Muscle layer of duodenum (tissue), 2 donors: ENCODE measurements at regions not wholly inside any gene's neighbourhood (a gene's known extent, or its start where the extent isn't known, plus 50 kb on each side); places are given as distances from the start of the nearest gene placed in this dataset.

ENCODE experiments used
- H3K27ac ChIP-seq: one replicate; pipeline ENCODE4 v1.7.0; 2013; ENCODE audit warnings: mild to moderate bottlenecking, low read length
- H3K27me3 ChIP-seq: one replicate; pipeline ENCODE4 v1.7.0; 2013; ENCODE audit warnings: low read depth, mild to moderate bottlenecking, control low read depth, low read length
- H3K36me3 ChIP-seq, 2 donors: one replicate each; pipeline ENCODE4 v1.7.0; 2013; ENCODE audit warnings: low read length in 2 of 2, control low read depth in 1 of 2, mild to moderate bottlenecking in 1 of 2; ENCODE audit not compliant: insufficient read depth in 2 of 2, control insufficient read depth in 1 of 2
- H3K4me1 ChIP-seq, 2 donors: one replicate each; pipeline ENCODE4 v1.7.0; 2013; ENCODE audit warnings: low read length in 2 of 2, mild to moderate bottlenecking in 2 of 2, control low read depth in 1 of 2, moderate library complexity in 1 of 2; ENCODE audit not compliant: insufficient read depth in 2 of 2, control insufficient read depth in 1 of 2
- H3K4me3 ChIP-seq, 2 donors: one replicate each; pipeline ENCODE4 v1.7.0; 2013; ENCODE audit warnings: low read length in 2 of 2, low read depth in 1 of 2, mild to moderate bottlenecking in 1 of 2
- H3K9me3 ChIP-seq, 2 donors: one replicate each; pipeline ENCODE4 v1.7.0; 2013; ENCODE audit warnings: low read length in 2 of 2, control low read depth in 1 of 2, mild to moderate bottlenecking in 1 of 2; ENCODE audit not compliant: control insufficient read depth in 1 of 2
- donor health status: healthy.

DNA sequence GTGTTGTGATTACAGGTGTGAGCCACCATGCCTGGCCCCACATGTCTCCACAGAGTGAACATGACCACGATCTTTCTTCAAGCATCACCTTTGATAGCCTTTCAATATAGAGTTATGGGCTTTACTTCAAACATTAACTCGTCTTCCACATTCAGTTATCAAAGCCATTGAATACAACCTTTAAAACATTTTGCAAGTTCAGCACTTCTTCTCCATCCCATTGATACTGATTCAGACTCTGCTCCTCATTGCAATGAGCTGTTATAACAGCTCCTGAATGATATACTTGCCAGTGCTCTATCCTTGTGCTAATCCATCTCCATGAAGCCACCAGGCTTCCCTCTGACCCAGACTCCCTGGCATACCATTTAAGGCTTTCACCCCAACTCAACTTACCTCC, 223.5 kb upstream of the EEA1 start:
- Histone ChIP-seq H3K4me1 (peaks cover 0 to 16% of the 10 kb centered on the region in 2 donors), H3K9me3 (peaks cover 0 to 4% of the 10 kb centered on the region in 2 donors), H3K4me3 (no peak overlapping the region), H3K36me3 (no peaks in the 10 kb centered on the region), H3K27me3 (no peaks in the 10 kb centered on the region), H3K27ac (no peak overlapping the region)

DNA sequence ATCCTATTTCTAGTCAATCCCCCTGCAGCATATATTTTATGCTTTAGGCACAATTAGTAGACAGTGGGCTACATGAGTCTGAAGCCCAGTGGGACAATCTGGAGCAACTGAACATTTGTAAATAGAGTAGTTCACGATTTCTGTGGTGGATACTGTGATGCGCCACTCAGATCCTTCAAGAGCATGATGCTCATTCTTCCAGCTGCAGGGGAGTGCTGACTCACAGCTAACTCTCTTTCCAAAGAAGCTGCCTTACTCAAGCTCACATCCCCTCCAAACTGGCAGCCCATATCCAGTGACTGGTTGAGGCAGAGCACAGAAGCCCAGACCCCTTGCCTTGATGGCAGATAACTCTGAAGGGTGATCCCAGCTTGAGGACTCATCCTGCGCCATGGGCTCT, 224.2 kb upstream of the EEA1 start:
- H3K27ac ChIP-seq, result no peak overlapping the region
- H3K4me3 ChIP-seq, result no peak overlapping the region
- no peaks in the 10 kb centered on the region for H3K27me3 ChIP-seq
- no peaks in the 10 kb centered on the region for H3K36me3 ChIP-seq
- H3K9me3 ChIP-seq, result peaks cover 0 to 4% of the 10 kb centered on the region in 2 donors
- peaks cover 0 to 16% of the 10 kb centered on the region in 2 donors for H3K4me1 ChIP-seq

DNA sequence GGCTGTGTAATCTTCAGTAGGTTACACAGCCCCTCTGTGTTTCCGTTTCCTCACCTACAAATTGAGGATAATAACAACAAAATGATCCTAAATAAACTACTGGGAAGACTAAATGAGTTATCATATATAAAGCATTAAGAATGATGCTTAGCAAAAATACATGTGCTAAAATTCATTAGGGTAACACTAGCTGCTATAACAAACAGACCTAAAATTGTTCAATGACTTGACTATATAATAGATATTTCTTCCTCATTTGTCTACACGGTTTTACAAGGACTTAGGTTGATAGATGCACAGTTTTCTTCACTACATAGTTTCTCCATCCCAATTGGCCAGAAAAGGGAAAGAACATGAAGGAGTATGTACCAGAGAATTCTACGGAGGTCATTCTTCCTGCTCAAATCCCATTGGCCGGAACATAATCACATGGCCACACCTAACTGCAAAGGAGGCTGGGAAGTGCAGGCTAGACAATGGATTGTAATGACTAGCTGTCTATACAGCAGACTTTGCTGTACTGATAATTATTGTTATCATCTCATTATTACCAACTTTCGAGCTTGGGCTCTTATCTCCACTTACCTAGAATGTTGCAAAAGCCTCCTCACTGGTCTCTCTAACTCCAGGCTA, 223.5 kb upstream of the NUDT4 start:
- H3K4me3 ChIP-seq, result no peak overlapping the region
- H3K9me3 ChIP-seq, result peaks cover 0 to 4% of the 10 kb centered on the region in 2 donors
- H3K27ac ChIP-seq, result no peak overlapping the region
- H3K27me3 ChIP-seq, result no peaks in the 10 kb centered on the region
- no peaks in the 10 kb centered on the region for H3K36me3 ChIP-seq
- H3K4me1 ChIP-seq, result peaks cover 0 to 16% of the 10 kb centered on the region in 2 donors

DNA sequence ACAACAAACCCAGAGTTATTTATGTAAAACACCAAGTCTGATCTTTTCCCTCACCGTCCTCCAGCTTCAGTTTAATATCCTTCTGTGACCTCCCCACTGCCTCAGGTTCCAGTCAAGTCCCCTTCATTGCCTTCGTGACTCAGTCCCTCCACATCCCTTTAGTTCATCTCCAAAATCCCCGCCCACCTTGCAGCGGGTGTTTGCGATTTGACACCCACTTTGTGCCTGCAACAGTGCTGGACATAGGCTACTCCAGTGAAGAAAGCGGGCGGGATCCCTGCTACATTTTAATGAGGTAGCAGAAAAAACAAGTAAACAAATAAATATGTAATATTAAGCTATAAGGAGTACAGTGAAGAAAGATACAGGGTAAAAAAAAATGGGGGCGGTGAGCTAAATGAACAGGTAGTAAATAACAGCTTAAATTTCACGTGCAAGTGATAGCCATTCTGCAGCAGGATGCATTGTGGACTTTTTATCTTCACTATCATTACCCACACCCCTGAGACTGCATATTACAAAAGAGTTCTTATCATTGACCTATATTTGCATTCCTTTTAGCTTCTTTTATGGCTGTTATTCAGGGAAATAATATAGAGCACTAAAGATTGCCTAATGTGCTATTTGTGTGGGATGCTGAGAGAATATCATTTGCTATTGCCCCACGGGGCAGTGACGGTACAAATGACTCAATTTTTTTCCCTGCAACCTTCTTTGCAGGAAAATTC, 222.8 kb upstream of the NUDT4 start:
- Histone ChIP-seq H3K36me3 (no peaks in the 10 kb centered on the region), H3K4me1 (peaks cover 0 to 16% of the 10 kb centered on the region in 2 donors), H3K9me3 (peaks cover 0 to 4% of the 10 kb centered on the region in 2 donors), H3K4me3 (no peak overlapping the region), H3K27me3 (no peaks in the 10 kb centered on the region), H3K27ac (no peak overlapping the region)

GRCh38 chr12:93156086-93156716, 221.5 kb upstream of the NUDT4 start:
- Histone ChIP-seq H3K4me3 (peak overlapping the region in 1 of 2 donors; percentile 28), H3K4me1 (peaks cover 0 to 16% of the 10 kb centered on the region in 2 donors), H3K36me3 (no peaks in the 10 kb centered on the region), H3K9me3 (peaks cover 0 to 4% of the 10 kb centered on the region in 2 donors), H3K27me3 (no peaks in the 10 kb centered on the region), H3K27ac (no peak overlapping the region)

- Histone ChIP-seq H3K9me3 (peaks cover 0 to 4% of the 10 kb centered on the region in 2 donors), H3K27ac (no peak overlapping the region), H3K4me3 (no peak overlapping the region), H3K27me3 (no peaks in the 10 kb centered on the region), H3K36me3 (no peaks in the 10 kb centered on the region), H3K4me1 (peaks cover 0 to 16% of the 10 kb centered on the region in 2 donors)
Measured at GRCh38 chr12:93157279-93157678, 220.4 kb upstream of the NUDT4 start.

GRCh38 chr12:93158065-93158843, 219.5 kb upstream of the NUDT4 start:
- peaks cover 0 to 4% of the 10 kb centered on the region in 2 donors for H3K9me3 ChIP-seq
- no peak overlapping the region for H3K4me3 ChIP-seq
- H3K27ac ChIP-seq, result no peak overlapping the region
- no peaks in the 10 kb centered on the region for H3K27me3 ChIP-seq
- peaks cover 0 to 16% of the 10 kb centered on the region in 2 donors for H3K4me1 ChIP-seq
- H3K36me3 ChIP-seq, result no peaks in the 10 kb centered on the region

DNA sequence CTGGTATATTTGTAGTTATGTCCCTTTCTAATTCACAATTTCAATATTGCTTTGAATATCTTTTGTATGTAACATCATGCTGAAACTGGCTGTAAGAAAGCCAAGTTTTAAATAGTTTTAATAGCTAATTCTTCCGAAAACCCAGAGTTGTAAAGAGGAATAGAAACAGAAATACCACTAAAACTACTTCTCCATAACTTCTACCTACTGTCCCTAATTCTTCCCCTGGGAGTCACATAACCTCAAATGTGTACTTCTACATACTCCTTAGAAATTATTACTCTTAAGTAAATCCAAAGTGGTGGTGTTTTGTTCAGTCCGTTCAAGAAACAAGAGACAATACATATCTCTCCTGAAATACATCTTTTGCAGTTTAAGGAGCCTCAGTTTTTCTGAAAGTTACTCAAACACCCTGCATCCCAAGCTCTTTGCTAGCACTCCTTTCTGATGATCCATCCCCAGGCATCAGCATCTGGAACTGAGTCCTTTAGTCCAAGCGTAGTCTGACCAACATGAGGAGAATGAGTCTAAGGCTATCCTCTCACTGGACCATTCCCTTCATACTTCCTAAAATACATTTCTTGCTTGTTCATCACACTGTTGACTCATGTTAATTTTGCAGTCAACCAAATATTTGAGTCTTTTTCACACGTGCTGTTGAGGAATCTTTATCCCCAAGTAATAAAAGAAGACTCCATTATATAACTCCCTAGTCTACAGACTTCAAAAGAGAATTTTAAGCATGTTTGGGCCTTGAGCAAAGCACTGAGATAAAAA, 214.3 kb upstream of the NUDT4 start:
- Histone ChIP-seq H3K4me1 (no peaks in the 10 kb centered on the region), H3K4me3 (no peak overlapping the region), H3K27me3 (no peaks in the 10 kb centered on the region), H3K9me3 (no peaks in the 10 kb centered on the region), H3K27ac (no peak overlapping the region), H3K36me3 (no peaks in the 10 kb centered on the region)

DNA sequence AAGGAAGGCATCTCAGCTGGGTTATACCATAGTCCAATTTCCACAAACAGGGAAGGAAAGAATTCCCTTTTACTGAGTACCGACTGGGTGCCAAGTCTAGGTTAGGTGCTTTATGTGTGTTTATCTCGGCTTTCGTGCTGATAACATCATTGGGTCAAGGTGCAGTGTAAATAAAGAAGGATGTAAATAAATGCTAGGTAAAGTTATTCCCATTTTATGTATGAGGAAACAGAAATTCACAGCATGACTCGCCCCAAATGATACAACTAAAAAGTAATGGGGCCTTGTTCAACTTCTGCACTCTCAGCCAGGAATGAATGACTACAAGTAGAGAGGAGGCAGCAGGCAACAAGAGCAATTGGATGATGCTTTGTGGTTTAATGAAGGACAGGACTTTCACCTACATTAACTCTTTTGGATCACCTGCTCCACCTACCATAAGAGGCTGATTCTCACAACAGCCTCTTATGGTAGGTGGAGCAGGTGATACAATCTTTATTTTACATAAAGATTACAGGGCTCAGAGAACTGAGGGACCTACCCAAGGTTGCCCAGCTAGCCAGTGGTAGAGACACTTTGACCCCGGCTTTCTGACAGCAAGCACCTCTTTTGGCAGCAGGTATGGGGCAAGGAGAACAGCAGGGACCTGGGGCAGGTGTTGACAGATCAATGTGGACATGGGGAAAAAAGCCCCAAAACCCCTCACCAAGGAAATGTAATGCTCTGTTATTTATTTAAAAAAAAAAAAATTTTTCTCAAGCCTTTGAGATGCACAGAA, 213.4 kb upstream of the NUDT4 start:
- Histone ChIP-seq H3K4me3 (no peak overlapping the region), H3K27ac (no peak overlapping the region), H3K9me3 (no peaks in the 10 kb centered on the region), H3K27me3 (no peaks in the 10 kb centered on the region), H3K36me3 (no peaks in the 10 kb centered on the region), H3K4me1 (no peaks in the 10 kb centered on the region)

GRCh38 chr12:93165384-93165932, 212.3 kb upstream of the NUDT4 start:
- Histone ChIP-seq H3K36me3 (no peaks in the 10 kb centered on the region), H3K27me3 (no peaks in the 10 kb centered on the region), H3K27ac (no peak overlapping the region), H3K4me3 (no peak overlapping the region), H3K4me1 (no peaks in the 10 kb centered on the region), H3K9me3 (no peaks in the 10 kb centered on the region)
